ENCODE measurements at regions not wholly inside any gene's neighbourhood (a gene's known extent, or its start where the extent isn't known, plus 50 kb on each side); places are given as distances from the start of the nearest gene placed in this dataset.

DNA sequence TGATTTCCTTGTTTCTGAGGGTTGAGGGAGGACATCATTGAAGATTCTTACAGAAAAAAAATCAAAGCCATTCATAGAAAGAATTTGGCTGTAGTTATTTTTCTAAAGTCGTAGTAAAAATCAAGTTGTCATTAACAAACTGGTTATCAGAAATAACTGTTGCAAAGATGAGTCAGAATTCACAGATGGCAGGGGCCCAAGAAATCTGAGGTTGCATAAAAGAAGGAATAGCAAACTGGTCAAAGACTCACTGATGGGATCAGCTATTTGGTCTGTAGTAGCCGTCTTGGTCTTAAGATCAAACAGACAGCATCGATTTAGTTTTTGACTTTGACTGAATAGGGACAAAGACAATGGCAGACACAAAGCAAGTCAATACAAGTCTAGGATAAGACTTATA lies 334.3 kb downstream of the FIGN start:
- no peak for TF ChIP-seq POLR2A (IDR thresholded peaks at IDR 0.05; ENCODE audit: low read depth, low read length)
- no peak for TF ChIP-seq POLR2AphosphoS5 (IDR thresholded peaks at IDR 0.05; ENCODE audit: low read depth, low read length)
- TF ChIP-seq TAF1 (IDR thresholded peaks at IDR 0.05; ENCODE audit: low read depth, low read length) = no peak
- TF ChIP-seq SPI1 (IDR thresholded peaks at IDR 0.05; ENCODE audit: low read depth, low read length) = no peak
- TF ChIP-seq POU2F2 (IDR thresholded peaks at IDR 0.05; ENCODE audit: low read depth, low read length) = no peak
- TF ChIP-seq PAX5 (IDR thresholded peaks at IDR 0.05; ENCODE audit: insufficient read depth, low read length, severe bottlenecking) = no peak
